ENCODE measurements at regions not wholly inside any gene's neighbourhood (a gene's known extent, or its start where the extent isn't known, plus 50 kb on each side); places are given as distances from the start of the nearest gene placed in this dataset.

DNA sequence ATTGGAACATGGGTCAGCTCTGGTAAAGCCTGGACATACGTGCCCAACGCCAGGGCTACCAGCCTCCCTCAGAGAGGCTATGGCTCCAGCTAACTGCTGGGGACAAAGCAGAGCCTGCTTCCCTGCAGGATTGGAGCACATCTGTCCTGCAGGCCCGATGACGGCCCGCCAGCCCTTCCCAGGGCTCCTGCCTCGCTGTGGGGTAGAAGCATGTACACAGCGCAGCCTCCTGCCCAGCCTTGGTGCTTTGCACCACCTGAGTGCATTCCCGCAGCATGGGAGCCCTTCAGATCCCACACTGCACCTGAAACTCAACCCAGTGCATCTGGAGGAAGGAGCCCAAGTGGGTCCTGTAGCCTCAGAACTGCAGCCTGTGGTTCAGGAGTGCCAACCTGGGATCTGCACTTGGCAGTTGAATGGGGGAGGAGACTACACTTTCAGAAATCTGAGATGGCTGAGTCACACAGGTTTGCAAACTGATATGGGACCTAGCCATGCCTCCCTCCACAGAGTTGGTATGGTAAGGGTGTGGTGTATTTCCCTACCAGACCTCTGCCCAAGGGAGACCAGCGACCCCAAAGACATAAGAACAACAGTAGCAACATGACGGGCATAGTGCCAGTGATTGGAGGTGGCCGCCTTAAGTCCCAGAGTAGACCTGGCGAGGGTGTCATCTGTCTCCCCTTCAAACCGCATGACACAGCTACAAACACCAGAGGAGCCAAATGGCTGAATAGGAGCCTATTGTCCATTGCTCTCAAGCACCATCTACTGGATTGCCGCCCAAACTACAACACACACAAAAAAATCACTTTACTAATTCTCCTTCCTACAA lies 273.9 kb upstream of the MIS18BP1 start:
- no peaks in the 10 kb centered on the region for H3K79me2 ChIP-seq (ENCODE audit: low read length)
- no peaks in the 10 kb centered on the region for H3K36me3 ChIP-seq (ENCODE audit: insufficient read depth, low read length)
- no peak overlapping the region for H3K4me2 ChIP-seq (ENCODE audit: low read depth, low read length, poor library complexity, severe bottlenecking)
- H4K20me1 ChIP-seq (ENCODE audit: insufficient read depth, low read depth, low read length): no peaks in the 10 kb centered on the region
- H3K27ac ChIP-seq (ENCODE audit: low read length): no peak overlapping the region
- H3K9me2 ChIP-seq (replicated peaks; ENCODE audit: insufficient read depth, low read length): no peaks in the 10 kb centered on the region
- peak; percentile 85 for DNase-seq
- no peak overlapping the region for H3K9ac ChIP-seq (ENCODE audit: low read length)
- no peak overlapping the region for H3K4me3 ChIP-seq (ENCODE audit: low read length)
- no peaks in the 10 kb centered on the region for H3K4me1 ChIP-seq (ENCODE audit: low read length)
- H3K9me3 ChIP-seq (ENCODE audit: low read length): no peaks in the 10 kb centered on the region
- H2AFZ ChIP-seq (ENCODE audit: low read length): 0 out of 2 replicates have a peak overlapping the region, but pooled peaks have one; percentile 45
- no peaks in the 10 kb centered on the region for H3K27me3 ChIP-seq (ENCODE audit: low read length)

DNA sequence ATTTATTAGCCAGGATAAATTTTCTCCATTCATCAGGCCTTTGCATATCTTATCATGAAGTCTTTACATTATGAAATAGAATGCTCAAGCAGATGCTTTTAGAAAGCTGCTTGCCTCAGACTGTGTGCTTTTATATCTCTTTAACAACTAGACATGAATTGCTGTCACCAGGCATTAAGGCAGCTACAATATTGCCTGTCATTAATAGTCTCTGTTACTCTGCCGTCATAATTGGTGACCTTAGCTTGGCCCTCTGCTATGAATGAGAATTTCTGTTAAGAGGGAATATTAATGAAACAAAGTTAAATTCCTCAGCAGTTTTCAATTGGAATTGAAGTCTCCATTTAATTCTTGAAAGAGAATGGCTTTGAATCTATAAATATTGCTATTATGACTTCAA lies 266.8 kb upstream of the MIS18BP1 start:
- H3K27ac ChIP-seq (ENCODE audit: low read length): no peak overlapping the region

DNA sequence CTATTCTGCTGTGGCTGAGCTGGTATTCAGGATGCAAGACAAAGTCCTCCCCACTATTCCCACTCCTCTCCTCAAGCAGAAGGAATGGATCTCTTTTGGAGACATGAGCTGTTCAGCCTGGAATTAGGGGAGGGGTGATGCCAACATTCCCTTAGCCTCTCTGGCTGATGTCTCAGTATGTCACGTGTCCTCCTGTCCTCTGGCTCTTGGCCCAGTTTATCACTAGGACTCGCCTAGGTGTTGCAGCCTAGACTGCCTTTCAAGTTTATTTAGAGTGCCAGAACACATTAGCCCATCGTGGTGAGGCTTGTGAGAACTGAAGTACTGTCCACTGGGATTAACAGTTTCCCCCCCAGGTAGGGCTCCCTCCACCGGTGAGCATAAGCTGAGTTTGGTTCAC lies 239.9 kb upstream of the MIS18BP1 start:
- H2AFZ ChIP-seq (ENCODE audit: low read length): no peak overlapping the region
- H3K9me3 ChIP-seq (ENCODE audit: low read length): no peaks in the 10 kb centered on the region
- H4K20me1 ChIP-seq (ENCODE audit: insufficient read depth, low read depth, low read length): no peaks in the 10 kb centered on the region
- no peaks in the 10 kb centered on the region for H3K4me1 ChIP-seq (ENCODE audit: low read length)
- H3K36me3 ChIP-seq (ENCODE audit: insufficient read depth, low read length): no peaks in the 10 kb centered on the region
- no peak overlapping the region for H3K9ac ChIP-seq (ENCODE audit: low read length)
- no peaks in the 10 kb centered on the region for H3K9me2 ChIP-seq (replicated peaks; ENCODE audit: insufficient read depth, low read length)
- no peak overlapping the region for H3K4me3 ChIP-seq (ENCODE audit: low read length)
- H3K27ac ChIP-seq (ENCODE audit: low read length): no peak overlapping the region
- no peaks in the 10 kb centered on the region for H3K79me2 ChIP-seq (ENCODE audit: low read length)
- DNase-seq: no peak
- no peaks in the 10 kb centered on the region for H3K27me3 ChIP-seq (ENCODE audit: low read length)
- no peak overlapping the region for H3K4me2 ChIP-seq (ENCODE audit: low read depth, low read length, poor library complexity, severe bottlenecking)

More for the DNA sequence above, 266.8 kb upstream of the MIS18BP1 start:
- Histone ChIP-seq H3K4me1 (ENCODE audit: low read length) (no peaks in the 10 kb centered on the region), H3K79me2 (ENCODE audit: low read length) (no peaks in the 10 kb centered on the region), H3K27me3 (ENCODE audit: low read length) (no peaks in the 10 kb centered on the region), H3K4me2 (ENCODE audit: low read depth, low read length, poor library complexity, severe bottlenecking) (no peak overlapping the region), H3K9me3 (ENCODE audit: low read length) (no peaks in the 10 kb centered on the region), H4K20me1 (ENCODE audit: insufficient read depth, low read depth, low read length) (no peaks in the 10 kb centered on the region), H3K9me2 (replicated peaks; ENCODE audit: insufficient read depth, low read length) (no peaks in the 10 kb centered on the region), H2AFZ (ENCODE audit: low read length) (no peak overlapping the region), H3K9ac (ENCODE audit: low read length) (no peak overlapping the region), H3K36me3 (ENCODE audit: insufficient read depth, low read length) (no peaks in the 10 kb centered on the region), H3K4me3 (ENCODE audit: low read length) (no peak overlapping the region)
- DNase-seq: no peak

DNA sequence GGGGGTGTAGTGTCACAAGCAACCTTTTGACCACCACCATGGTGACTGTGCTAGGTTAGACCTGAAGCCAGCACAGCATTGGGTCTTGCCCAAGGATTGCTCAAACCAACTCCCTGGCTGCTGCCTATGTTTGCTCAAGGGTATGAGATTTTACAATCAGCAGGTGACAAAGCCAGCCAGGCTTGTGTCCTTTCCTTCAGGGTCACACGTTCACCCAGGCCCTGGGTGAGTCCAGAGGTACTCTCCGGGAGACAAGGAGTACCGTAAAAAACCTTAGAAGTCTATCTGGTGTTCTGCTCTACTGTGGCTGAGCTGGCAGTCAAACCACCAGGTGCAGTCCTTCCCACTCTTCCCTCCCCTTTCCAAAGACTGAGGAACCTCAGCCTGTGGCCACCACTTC lies 238.9 kb upstream of the MIS18BP1 start:
- no peaks in the 10 kb centered on the region for H4K20me1 ChIP-seq (ENCODE audit: insufficient read depth, low read depth, low read length)
- no peak overlapping the region for H3K4me2 ChIP-seq (ENCODE audit: low read depth, low read length, poor library complexity, severe bottlenecking)
- 0 out of 2 replicates have a peak, but pooled peaks cover 4% of the 10 kb centered on the region for H3K27me3 ChIP-seq (ENCODE audit: low read length)
- no peaks in the 10 kb centered on the region for H3K9me2 ChIP-seq (replicated peaks; ENCODE audit: insufficient read depth, low read length)
- no peak overlapping the region for H3K4me3 ChIP-seq (ENCODE audit: low read length)
- H3K4me1 ChIP-seq (ENCODE audit: low read length): no peaks in the 10 kb centered on the region
- no peak for DNase-seq
- no peak overlapping the region for H3K27ac ChIP-seq (ENCODE audit: low read length)
- no peaks in the 10 kb centered on the region for H3K9me3 ChIP-seq (ENCODE audit: low read length)
- no peak overlapping the region for H2AFZ ChIP-seq (ENCODE audit: low read length)
- H3K9ac ChIP-seq (ENCODE audit: low read length): no peak overlapping the region
- no peaks in the 10 kb centered on the region for H3K79me2 ChIP-seq (ENCODE audit: low read length)
- H3K36me3 ChIP-seq (ENCODE audit: insufficient read depth, low read length): no peaks in the 10 kb centered on the region

DNA sequence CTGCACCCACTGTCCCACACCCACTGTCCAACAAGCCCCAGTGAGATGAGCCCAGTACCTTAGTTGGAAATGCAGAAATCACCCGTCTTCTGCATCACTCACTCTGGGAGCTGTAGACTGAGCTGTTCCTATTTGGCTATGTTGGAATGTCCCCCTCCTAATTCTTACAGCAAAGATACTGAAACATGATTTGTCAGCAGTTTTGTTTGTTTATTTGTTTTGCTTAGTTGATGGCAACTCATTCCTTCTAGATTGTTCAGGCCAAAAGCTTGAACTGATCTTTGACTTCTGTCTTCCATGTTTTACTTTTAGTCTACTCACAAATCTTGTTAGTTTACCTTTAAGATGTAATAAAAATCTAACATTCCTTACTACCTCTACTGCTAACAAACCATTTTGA lies 233.6 kb upstream of the MIS18BP1 start:
- Histone ChIP-seq H3K27ac (ENCODE audit: low read length) (no peak overlapping the region), H4K20me1 (ENCODE audit: insufficient read depth, low read depth, low read length) (no peaks in the 10 kb centered on the region), H3K9me3 (ENCODE audit: low read length) (no peaks in the 10 kb centered on the region), H3K27me3 (ENCODE audit: low read length) (0 out of 2 replicates have a peak, but pooled peaks cover 5% of the 10 kb centered on the region), H2AFZ (ENCODE audit: low read length) (no peak overlapping the region), H3K9ac (ENCODE audit: low read length) (no peak overlapping the region), H3K9me2 (replicated peaks; ENCODE audit: insufficient read depth, low read length) (no peaks in the 10 kb centered on the region), H3K4me2 (ENCODE audit: low read depth, low read length, poor library complexity, severe bottlenecking) (no peak overlapping the region), H3K79me2 (ENCODE audit: low read length) (no peaks in the 10 kb centered on the region), H3K4me1 (ENCODE audit: low read length) (no peaks in the 10 kb centered on the region), H3K36me3 (ENCODE audit: insufficient read depth, low read length) (no peaks in the 10 kb centered on the region), H3K4me3 (ENCODE audit: low read length) (no peak overlapping the region)
- no peak for DNase-seq

DNA sequence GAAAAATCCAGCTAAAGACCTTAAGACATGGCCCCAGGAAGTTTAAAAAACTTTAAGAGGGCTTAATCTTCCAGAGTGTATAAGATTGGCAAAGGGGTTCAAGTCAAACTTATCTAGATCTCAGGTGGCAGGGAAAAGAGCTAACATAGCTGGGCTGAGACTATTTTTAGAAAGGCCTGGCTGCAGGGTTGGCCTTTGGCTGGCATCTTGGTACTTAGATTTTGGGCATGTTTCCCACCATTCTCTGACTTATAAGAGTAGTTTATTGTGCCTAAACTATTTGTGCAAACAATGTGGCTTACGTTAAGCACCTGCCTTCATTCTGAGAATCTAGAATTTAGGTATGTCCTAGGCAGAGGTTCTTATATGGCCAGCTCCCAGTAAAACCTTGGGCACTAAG lies 214.0 kb upstream of the MIS18BP1 start:
- Histone ChIP-seq H3K9me2 (replicated peaks; ENCODE audit: insufficient read depth, low read length) (no peaks in the 10 kb centered on the region; the same call in 1 of the 2 replicates), H3K27me3 (ENCODE audit: low read length) (0 out of 2 replicates have a peak, but pooled peaks cover 2% of the 10 kb centered on the region), H3K4me3 (ENCODE audit: low read length) (no peak overlapping the region), H3K27ac (ENCODE audit: low read length) (no peak overlapping the region), H3K4me1 (ENCODE audit: low read length) (no peaks in the 10 kb centered on the region), H3K9me3 (ENCODE audit: low read length) (no peaks in the 10 kb centered on the region), H3K36me3 (ENCODE audit: insufficient read depth, low read length) (no peaks in the 10 kb centered on the region), H3K79me2 (ENCODE audit: low read length) (no peaks in the 10 kb centered on the region), H3K4me2 (ENCODE audit: low read depth, low read length, poor library complexity, severe bottlenecking) (no peak overlapping the region), H3K9ac (ENCODE audit: low read length) (no peak overlapping the region), H4K20me1 (ENCODE audit: insufficient read depth, low read depth, low read length) (no peaks in the 10 kb centered on the region), H2AFZ (ENCODE audit: low read length) (no peak overlapping the region)
- no peak for DNase-seq

- Histone ChIP-seq H3K9me3 (ENCODE audit: low read length) (no peaks in the 10 kb centered on the region), H3K4me2 (ENCODE audit: low read depth, low read length, poor library complexity, severe bottlenecking) (no peak overlapping the region), H3K36me3 (ENCODE audit: insufficient read depth, low read length) (no peaks in the 10 kb centered on the region), H3K9me2 (replicated peaks; ENCODE audit: insufficient read depth, low read length) (0 out of 2 replicates have a peak, but pooled peaks cover 3% of the 10 kb centered on the region), H3K27ac (ENCODE audit: low read length) (no peak overlapping the region), H3K4me1 (ENCODE audit: low read length) (no peaks in the 10 kb centered on the region), H2AFZ (ENCODE audit: low read length) (no peak overlapping the region), H3K79me2 (ENCODE audit: low read length) (no peaks in the 10 kb centered on the region), H3K27me3 (ENCODE audit: low read length) (no peaks in the 10 kb centered on the region), H3K9ac (ENCODE audit: low read length) (no peak overlapping the region), H3K4me3 (ENCODE audit: low read length) (no peak overlapping the region), H4K20me1 (ENCODE audit: insufficient read depth, low read depth, low read length) (no peaks in the 10 kb centered on the region)
- no peak for DNase-seq
Observed at GRCh38 chr14:45434221-45434620, 181.2 kb upstream of the MIS18BP1 start.

DNA sequence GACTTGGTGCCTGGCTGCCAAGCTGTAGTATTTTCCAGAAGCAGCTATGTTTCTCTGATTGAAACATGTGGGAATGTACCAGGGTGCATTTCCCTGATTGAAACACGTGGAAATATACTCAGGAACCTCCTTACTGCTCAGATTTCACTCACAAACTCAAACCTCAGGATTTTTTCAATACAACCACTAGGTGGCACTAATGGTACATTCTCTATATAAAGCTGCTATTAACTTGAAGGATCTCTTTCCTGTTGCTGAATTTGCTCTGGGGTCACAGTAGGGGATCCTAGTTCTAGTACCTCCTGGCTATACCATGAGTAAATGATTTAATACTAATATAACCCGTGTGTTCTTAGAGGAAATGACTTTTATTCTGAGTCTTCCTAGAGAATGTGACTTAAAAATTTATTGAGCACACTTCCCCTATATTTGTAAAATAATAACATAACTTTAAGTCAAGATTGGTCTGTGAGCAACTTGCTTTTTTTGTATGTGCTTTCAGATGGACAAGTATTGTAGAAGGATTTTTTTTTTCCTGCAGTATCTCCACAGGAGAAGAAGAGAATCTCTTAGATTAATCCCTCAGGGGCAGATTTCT lies 173.8 kb upstream of the MIS18BP1 start:
- H3K9ac ChIP-seq (ENCODE audit: low read length): no peak overlapping the region
- no peaks in the 10 kb centered on the region for H3K36me3 ChIP-seq (ENCODE audit: insufficient read depth, low read length)
- peak; percentile 89 for DNase-seq
- no peak overlapping the region for H3K4me2 ChIP-seq (ENCODE audit: low read depth, low read length, poor library complexity, severe bottlenecking)
- peaks cover 3% of the 10 kb centered on the region; the same call in 1 of the 2 replicates for H3K9me3 ChIP-seq (ENCODE audit: low read length)
- no peak overlapping the region for H2AFZ ChIP-seq (ENCODE audit: low read length)
- no peak overlapping the region for H3K4me3 ChIP-seq (ENCODE audit: low read length)
- H4K20me1 ChIP-seq (ENCODE audit: insufficient read depth, low read depth, low read length): no peaks in the 10 kb centered on the region
- H3K9me2 ChIP-seq (replicated peaks; ENCODE audit: insufficient read depth, low read length): no peaks in the 10 kb centered on the region
- H3K79me2 ChIP-seq (ENCODE audit: low read length): no peaks in the 10 kb centered on the region
- no peaks in the 10 kb centered on the region for H3K4me1 ChIP-seq (ENCODE audit: low read length)
- no peaks in the 10 kb centered on the region for H3K27me3 ChIP-seq (ENCODE audit: low read length)
- H3K27ac ChIP-seq (ENCODE audit: low read length): no peak overlapping the region
